Hepatic stellate cell (primary cell): ENCODE measurements at regions not wholly inside any gene's neighbourhood (a gene's known extent, or its start where the extent isn't known, plus 50 kb on each side); places are given as distances from the start of the nearest gene placed in this dataset.
"Not testable (repeated sequence)": the region's sequence is repeated elsewhere in the genome, so short reads cannot be mapped to it uniquely, and the experiment has no call there.

Experiments used
- DNase-seq: peaks from one replicate; pipeline ENCODE4 v3.0.0; 2011; ENCODE audit warnings: low spot score

DNA sequence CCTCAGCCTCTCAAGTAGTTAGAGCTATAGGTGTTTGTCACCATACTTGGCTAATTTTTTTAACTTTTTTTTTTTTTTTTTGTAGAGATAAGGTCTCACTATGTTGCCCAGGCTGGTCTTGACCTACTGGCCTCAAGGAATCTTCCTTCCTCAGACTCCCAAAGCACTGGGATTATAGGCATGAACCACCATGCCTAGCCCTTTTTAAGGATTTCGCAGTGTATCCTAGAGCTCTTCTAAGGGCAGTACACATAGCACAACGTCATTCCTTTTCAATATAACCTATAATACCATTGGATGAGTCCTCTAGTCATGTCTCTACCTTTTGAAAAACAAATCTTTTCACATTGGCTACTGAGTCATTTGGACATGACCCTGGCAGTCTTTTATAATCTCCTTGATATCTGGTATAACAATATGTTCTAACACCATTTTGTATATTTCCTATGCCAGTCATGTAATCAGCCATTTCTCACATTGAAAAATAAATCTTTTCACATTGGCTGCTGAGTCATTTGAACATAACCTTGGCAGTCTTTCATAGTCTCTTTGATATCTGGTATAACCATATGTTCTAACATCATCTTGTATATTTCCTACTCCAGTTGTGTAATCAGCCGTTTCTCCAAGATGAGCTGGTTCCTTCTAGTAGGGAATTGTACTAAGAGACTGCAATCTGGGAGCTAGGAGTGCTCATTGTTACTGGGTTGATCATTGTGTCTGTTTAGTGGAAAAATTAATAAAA, 944.7 kb downstream of the MCTP2 start:
- no peak for DNase-seq

DNA sequence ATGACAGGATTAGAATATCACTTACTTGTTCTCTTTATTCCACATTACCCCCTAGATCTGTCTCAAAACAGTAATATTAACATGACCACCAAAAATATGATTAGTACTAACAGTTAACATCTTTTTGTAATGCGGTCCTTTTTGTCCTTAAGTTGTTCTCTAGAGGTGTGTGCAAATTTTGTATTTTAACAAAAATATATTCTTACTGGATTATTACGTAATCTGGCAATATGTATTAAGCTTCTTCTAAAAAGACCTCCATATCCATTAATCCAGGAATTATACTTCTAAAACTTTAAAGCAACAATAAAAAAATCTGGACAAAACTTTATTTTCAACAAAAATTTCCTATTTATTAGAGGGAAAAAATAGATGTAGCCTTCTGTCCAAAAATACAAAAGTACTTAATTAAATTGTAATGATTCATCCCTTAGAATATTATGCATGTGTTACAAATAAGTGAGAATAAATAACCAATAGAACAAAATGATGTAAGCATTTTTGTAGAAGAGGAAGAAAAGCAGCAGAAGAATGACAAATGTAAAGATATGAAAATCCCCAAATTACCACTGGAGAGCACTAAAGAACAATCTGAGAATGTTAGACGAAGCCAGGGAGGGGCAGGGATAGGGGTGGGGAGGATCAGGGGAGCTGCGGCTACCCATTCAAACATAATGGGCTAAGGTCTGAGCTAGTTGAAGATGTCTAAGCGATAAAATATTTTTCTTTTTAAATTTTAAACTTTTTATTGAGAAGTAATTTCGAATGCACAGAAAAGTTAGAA, 945.6 kb downstream of the MCTP2 start:
- no peak for DNase-seq

DNA sequence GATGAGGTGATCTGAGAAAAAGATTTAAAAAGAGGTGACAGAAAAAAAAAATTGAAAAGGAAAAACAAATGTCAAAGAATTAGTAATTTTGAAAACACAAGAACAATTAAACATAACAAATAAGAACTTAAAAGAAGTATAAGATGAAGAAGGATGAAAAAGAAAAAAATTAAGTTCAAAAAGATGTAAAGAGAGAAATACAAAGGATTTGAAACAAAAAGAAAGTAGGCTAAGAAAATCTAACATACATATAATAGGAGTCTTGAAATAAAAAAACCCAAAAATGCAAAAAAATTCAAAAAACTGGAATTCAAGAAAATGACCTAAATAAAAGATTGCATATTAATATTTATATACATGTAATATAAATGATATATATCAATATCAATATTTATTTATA, 949.2 kb downstream of the MCTP2 start:
- DNase-seq: no peak

DNA sequence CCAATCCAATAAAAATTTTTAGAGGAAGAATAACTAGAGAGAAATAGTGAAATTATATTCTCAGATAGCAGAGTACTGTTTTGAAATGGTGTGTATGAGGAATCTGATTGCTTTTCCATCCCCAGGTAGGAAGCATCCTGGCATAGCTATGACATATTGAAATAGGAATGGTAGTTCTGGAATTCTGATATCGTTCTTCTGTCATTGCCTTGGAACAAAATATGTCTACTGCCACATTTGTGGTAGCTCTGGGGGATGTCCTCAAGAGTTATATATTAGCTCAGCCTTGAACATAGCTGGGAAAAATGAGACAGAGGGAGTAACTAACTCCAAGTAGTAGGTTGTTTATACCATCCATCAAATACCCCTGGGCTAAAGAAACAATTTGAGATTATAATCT, 950.7 kb downstream of the MCTP2 start:
- DNase-seq: no peak

DNA sequence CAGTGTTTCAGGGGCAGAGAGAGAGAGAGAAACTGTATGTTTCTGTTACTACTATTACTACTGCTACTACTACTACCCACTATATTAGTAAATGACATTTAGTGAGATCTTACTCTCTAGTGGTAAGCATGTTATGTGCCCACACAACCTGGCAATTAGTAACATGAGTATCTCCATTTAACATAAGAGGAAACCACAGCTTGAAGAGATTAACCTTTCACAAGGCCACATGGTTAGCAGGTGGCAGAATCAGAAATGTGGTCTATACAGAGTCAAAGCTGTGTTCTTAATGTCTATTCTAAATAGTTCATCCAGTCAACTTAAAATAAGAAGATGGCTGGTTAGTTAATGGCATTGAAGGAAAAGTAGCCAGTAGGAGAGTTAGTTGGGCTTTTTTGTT, 961.6 kb downstream of the MCTP2 start:
- no peak for DNase-seq

DNA sequence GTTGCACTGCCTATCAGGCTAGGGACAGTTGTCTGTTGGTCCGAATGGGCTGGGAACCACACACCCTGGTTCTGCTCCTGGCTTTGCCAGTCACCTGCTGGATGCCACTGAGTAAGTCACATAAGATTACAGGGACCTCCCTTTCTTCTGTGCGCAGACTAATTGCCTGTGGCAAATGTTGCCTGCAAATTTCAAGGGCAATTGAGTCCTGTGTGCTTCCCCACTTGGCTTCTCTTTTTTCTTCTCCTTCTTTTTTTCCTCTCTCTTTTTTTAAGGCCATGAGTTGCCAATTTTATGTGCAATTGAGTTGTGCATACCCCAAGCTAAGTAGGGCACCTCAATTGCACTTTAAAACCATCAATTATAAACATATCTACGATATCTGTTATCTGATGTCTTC, 963.4 kb downstream of the MCTP2 start:
- no peak for DNase-seq

DNA sequence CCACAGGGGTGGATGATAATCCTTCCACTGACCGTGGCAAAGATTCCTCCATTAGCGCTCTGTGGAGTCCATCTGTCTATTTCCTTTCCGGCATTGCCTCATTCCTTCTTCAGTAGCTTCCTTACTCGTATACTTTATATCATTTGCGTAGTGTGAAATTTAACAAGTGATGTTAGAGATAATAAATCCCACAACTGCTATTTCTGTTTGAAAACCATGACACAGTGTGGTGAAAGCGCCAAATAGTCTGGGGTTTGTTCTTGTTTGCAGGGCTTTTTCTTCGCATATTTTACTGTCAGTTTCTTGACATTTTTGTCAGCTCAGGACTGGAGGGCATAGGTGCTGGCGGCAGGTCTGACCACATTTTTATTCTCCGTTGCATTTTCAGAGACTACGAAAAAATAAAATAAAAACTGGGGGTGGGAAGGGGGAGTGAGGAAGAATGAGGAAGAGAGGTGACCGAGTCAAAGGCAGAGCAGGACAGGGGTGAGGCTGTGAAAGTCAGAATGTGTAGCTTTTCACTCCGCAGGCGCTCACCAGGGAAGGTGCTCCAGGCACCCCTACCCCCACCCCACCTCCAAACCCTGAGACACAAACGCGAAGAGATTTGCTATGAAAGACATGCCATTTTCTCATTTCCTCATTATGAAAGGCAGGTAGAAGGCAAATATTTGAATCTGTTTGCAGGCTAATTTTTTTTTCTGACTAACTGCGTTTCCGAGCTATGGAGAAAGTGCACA, 965.0 kb downstream of the MCTP2 start:
- DNase-seq: no peak

DNA sequence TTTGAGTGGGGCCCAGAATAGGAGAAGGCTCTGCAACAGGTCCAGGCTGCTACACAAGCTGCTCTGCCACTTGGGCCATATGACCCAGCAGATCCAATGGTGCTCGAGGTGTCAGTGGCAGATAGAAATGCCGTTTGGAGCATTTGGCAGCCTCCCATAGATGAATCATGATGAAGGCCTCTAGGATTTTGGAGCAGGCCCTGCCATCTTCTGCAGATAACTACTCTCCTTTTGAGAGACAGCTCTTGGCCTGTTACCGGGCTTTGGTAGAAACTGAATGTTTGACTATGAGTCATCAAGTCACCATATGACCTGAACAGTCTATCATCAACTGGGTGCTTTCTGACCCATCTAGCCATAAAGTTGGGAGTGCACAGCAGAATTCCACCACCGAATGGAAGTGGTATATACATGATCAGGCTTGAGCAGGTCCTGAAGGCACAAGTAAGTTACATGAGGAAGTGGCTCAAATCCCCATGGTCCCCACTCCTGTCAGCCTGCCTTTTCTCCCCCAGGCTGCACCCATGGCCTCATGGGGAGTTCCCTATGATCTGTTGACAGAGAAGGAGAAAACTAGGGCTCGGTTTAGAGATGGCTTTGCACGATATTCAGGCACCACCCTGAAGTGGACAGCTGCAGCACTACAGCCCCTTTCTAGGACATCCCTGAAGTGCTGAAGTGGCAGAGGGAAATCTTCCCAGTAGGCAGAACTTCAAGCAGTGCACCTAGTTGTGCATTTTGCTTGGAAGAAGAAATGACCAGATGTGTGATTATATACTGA, 971.4 kb downstream of the MCTP2 start:
- DNase-seq: no peak

DNA sequence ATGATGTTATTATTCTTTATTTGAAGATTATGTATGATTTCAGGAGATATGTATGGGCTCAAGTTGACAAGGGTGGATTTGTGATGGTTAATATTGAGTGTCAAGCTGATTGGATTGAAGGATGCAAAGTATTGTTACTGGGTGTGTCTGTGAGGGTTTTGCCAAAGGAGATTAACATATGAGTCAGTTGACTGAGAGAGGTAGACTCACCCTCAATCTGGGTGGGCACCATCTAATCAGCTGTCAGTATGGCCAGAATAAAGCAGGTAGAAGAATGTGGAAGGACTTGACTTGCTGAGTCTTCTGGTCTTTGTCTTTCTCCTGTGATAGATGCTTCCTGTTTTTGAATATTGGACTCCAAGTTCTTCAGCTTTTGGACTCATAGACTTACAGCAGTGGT, 973.7 kb downstream of the MCTP2 start:
- DNase-seq: no peak

DNA sequence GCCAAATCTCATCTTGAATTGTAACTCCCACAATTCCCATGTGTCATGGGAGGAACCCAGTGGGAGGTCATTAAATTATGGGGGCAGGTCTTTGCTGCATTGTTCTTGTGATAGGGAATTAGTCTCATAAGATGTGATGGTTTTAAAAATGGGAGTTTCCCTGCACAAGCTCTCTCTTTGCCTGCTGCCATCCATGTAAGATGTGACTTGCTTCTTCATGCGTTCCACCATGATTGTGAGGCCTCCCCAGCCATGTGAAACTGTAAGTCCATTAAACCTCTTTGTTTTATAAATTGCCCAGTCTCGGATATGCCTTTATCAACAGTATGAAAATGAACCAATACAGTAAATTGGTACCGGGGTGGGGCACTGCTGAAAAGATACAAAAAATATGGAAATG, 974.5 kb downstream of the MCTP2 start:
- DNase-seq: not testable (repeated sequence)

DNA sequence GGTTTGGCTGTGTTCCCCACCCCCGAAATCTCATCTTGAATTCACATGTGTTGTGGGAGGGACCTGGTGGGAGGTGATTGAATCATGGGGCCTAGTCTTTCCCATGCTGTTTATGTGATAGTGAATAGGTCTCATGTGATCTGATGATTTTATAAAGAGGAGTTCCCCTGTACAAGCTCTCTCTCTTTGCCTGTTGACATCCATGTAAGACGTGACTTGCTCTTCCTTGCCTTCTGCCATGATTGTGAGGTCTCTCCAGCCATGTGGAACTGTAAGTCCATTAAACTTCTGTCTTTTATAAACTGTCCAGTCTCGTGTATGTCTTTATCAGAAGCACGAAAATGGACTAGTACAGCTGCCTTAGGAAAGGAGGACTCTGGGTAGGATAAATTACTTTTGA, 976.7 kb downstream of the MCTP2 start:
- no peak for DNase-seq

DNA sequence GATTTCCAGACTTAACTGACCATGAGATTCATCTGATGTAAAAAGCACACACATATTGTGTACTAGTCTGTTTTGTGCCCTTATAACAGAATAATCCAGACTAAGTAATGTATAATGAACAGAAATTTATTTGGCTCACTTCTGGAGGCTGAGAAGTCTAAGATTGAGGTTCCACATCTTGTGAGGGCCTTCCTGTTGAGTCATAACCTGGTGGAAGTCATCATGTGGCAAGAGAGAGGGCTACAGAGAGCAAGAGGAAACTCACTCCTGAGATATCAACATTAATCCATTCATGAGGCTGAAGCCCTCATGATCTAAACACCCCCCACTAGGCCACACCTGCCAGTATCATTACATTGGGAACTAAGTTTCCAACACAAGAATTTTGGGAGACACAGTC, 977.6 kb downstream of the MCTP2 start:
- no peak for DNase-seq

DNA sequence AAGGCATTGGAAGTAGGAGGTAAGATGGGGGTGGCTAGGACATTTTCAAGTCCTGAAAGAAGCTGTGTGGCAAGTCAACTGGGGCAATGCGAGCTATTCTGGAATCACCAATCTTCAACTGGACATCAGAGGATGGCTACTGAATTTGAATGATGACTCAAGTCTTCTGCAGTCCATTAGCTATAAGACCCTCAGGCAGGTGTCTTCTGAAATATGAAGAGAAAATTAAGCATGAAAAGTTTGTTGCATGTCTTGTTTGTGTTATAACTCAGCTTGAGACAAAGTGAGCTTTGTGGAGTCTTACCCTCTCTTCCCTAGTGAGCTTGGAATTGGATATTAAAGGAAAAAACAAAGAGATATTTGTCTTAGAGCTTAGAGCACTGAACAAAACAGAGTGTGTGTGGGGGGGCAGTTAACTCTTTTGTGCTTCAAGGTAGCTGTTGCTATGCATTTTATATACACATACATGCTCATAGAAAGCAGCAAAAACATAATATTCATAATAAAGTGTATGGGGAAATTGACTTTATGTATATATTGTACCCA, 979.1 kb downstream of the MCTP2 start:
- no peak for DNase-seq

DNA sequence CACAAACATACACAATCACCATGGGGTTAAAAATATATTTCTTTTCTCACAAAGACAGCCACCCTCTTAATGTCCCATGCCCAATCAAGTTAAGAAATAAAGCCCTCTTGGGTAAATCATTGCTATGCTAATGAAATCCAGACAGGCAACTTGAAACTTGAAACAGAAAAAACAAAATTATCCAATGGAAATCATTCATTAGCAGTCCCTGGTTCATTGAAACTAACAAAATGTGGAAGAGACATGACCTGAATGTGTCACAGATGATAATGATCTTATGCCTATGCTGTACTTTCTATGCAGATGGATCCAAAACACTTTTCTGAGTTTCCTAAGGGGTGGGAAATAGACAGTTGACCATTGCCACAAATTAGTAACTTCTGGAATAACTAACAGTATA, 983.7 kb downstream of the MCTP2 start:
- DNase-seq: no peak

DNA sequence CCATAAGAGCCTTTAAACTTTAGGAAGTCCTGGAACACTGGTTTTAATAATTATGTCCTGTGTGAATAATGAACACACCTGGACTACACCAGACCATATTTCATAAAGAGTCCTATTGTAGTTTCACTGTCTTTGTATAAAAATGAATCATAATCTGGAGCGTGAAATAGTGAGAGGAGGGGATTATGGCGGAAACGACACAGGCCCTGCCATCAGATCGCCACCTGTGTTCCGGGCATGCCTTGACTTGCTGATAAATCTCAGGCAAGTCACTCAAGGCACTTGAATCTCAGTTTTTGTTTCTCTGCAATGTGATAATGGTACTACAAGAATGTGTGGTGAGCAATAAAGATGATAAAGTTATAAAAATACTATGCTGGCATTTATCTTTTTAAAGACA, 995.5 kb downstream of the MCTP2 start:
- no peak for DNase-seq

DNA sequence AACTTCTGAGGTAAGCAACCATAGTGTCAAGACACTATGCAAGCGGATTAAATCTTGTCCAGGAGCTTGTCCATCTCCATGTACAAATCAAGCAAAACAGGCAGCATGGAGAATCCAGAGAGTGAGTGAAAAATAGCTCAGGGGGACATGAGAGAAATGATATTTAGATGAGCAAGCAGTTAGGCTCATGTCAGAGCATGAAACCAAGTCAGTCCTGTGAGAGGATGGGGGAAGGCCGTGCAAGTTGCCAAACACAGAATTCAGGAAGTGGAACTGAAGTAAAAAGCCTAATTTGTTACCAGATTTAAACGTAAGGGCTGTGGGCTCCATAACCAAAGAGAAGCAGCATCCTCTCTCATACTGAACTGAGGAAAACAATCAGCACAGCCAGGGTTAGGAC, 995.9 kb downstream of the MCTP2 start:
- DNase-seq: no peak

DNA sequence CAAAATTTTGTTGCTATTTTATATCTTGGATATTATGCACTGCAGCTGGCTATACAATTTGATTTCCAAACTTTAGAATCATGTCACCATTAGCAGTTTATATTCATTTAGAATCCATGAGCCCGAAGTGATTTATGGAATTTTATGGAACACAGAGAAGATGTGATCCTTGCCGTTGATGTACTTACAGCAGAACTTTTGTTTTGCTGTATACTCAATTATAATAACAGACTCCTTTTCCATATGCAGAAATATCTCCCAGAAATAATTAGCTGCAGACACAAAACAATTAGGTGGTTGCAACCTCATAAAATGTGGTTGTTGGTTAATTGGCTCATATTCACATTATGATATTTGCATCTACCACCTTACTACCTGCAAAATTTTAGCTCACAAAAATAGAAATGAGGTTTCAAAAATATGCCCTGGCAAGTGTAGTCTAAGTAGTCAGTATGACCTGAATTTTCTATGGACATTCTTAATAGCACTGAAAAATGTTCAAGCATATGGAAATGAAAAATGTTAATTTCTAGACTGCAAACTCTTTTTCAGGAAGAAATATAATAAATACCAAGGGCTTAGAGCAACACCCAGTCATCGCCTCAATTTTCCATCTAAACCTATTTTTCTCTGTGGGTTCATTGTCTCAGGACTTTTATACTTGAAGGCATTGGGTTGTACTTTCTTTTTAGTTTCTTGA, 997.6 kb downstream of the MCTP2 start:
- DNase-seq: no peak

DNA sequence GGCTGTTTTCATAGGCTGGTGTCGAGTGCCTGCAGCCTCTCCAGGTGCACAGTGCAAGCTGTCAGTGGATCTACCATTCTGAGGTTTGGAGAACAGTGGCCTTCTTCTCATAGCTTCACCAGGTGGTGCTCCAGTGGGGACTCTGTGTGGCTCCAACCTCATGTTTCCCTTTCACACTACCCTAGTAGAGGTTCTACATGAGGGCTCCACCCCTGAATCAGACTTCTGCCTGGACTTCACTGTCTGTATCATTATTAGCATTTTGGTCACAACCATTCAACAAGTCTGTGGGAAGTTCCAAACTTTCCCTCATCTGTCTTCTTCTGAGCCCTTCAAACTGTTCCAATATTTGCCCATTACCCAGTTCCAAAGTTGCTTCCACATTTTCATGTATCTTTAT, 1003.7 kb downstream of the MCTP2 start:
- no peak for DNase-seq

DNA sequence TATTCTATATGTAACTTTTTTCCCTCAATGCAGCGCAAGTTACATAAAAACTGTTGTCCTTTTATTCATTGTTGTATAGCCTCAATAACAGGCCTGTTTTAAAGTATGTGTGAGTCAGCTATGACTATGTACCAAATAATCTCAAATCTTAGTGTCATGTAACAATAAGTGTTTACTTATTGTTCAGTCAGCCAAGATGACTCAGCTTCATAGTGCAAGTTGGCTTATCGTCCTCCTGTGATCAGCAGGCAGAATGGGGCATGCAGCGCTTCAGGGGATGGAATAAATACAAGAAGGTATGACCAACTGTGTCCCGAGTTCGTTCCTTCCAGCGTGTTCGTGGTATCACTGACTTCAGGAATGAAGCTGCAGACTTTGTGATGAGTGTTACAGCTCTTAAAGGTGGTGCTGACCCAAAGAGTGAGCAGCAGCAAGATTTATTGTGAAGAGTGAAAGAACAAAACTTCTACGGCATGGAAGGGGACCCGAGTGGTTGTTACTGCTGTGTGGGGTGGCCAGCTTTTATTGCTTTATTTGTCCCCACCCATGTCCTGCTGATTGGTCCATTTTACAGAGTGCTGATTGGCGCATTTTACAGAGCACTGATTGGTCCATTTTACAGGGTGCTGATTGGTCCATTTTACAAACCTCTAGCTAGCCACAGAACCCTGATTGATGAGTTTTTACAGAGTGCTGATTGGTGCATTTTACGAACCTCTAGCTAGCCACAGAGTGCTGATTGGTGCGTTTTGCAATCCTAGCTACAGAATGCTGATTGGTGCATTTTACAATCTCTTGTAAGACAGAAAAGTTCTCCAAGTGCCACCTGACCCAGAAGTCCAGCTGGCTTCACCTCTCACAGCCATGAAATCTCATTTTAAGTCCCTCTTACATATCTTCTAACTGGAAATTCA, 1016.0 kb downstream of the MCTP2 start:
- peak; percentile 28 for DNase-seq

DNA sequence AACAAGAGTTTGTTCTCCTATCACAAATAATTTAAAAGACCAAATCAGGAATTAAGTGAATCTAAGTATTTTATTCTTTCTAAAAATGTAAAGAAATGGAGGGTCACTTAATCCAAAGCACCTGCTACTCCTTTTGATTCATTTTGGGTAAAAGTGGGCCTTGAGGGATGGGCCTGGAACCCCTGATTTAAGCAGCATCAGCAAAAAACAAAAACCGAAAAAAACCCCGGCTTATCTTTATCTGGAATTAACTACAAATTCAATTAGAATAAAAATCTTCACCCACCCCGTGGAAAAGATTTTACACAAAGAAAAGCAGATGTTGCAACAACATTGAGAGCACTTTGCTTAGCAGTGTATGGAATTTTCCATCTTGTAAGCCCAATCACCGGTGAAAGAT, 1018.2 kb downstream of the MCTP2 start:
- DNase-seq: no peak
